GM12878 (cell line): ENCODE measurements at regions not wholly inside any gene's neighbourhood (a gene's known extent, or its start where the extent isn't known, plus 50 kb on each side); places are given as distances from the start of the nearest gene placed in this dataset.

Source experiments
- ATAC-seq: fragments of 200-7000 bp; cut with Tn5 transposase; 3 replicates; pipeline ENCODE4 v1.9.1; 2020; ENCODE audit warnings: mild to moderate bottlenecking, moderate library complexity
- BruUV-seq: library from RNA; stranded (reverse); fragments of 400-500 nt; replicated peaks from 2 replicates; lab custom pipeline; 2021; lab: Mats Ljungman, UMichigan
- CTCF ChIA-PET: fragments of 300-600 bp; sonication (Branson Sonifier 250); formaldehyde crosslinking; extraction: SDS; loops from one replicate; lab custom pipeline; 2021; ENCODE audit warnings: inconsistent platforms; lab: Yijun Ruan, JAX
- POLR2A ChIA-PET: fragments of 350-600 bp; formaldehyde crosslinking; extraction: SDS; loops from one replicate; lab custom pipeline; 2021; ENCODE audit warnings: inconsistent platforms; lab: Charles Lee
- RAD21 ChIA-PET: fragments of 300-600 bp; sonication (Branson Sonifier 250); formaldehyde crosslinking; loops from one replicate; lab custom pipeline; 2023; ENCODE audit warnings: antibody characterized with exemption; ENCODE audit not compliant: unreplicated experiment; lab: Charles Lee
- SMC1A ChIA-PET: fragments of 300-600 bp; sonication (Branson Sonifier 250); formaldehyde crosslinking; loops from one replicate; lab custom pipeline; 2023; ENCODE audit not compliant: unreplicated experiment, uncharacterized antibody; lab: Charles Lee
- DNase-seq: peaks from one replicate; pipeline ENCODE4 v3.0.0-alpha.2; 2011; ENCODE audit warnings: low read depth, low spot score
- FAIRE-seq: peaks from 3 replicates; lab custom pipeline; 2011; peaks lifted over from hg19 to GRCh38; lab: Jason Lieb, UNC
- H2AFZ ChIP-seq: 2 replicates; pipeline ENCODE4 v1.6.0; 2011; ENCODE audit warnings: low read depth, low read length, control low read depth; ENCODE audit not compliant: control insufficient read depth
- H3K27ac ChIP-seq: 2 replicates; pipeline ENCODE4 v1.5.1; 2011; ENCODE audit warnings: control low read depth; ENCODE audit not compliant: control insufficient read depth, insufficient read depth
- H3K27me3 ChIP-seq, 2 experiments: replicated peaks in 1 of 2; 2 replicates each; pipeline versions ENCODE4 v1.6.0 to v1.6.1; 2011; ENCODE audit warnings: low read length in 1 of 2; ENCODE audit not compliant: control insufficient read depth in 2 of 2, insufficient read depth in 2 of 2
- H3K36me3 ChIP-seq, 2 experiments: 2 replicates each; pipeline ENCODE4 v1.5.1; 2011; ENCODE audit warnings: low read length in 1 of 2; ENCODE audit not compliant: control insufficient read depth in 2 of 2, insufficient read depth in 2 of 2
- H3K4me1 ChIP-seq: 2 replicates; pipeline ENCODE4 v1.6.1; 2011; ENCODE audit warnings: mild to moderate bottlenecking, low read length, moderate library complexity, mixed read lengths; ENCODE audit not compliant: control insufficient read depth, insufficient read depth
- H3K4me2 ChIP-seq: 2 replicates; pipeline ENCODE4 v1.6.0; 2011; ENCODE audit warnings: control low read depth; ENCODE audit not compliant: control insufficient read depth, insufficient read depth
- H3K4me3 ChIP-seq: fragments of 200-600 bp; sonication (generic); 2 replicates; pipeline ENCODE4 v1.5.1; 2016
- H3K79me2 ChIP-seq: 2 replicates; pipeline ENCODE4 v1.6.0; 2011; ENCODE audit warnings: low read length; ENCODE audit not compliant: control insufficient read depth, insufficient read depth
- H3K9ac ChIP-seq: 2 replicates; pipeline ENCODE4 v1.8.0; 2011; ENCODE audit warnings: low read length, control low read depth, mixed read lengths; ENCODE audit not compliant: control insufficient read depth, insufficient read depth
- H3K9me3 ChIP-seq: replicated peaks from 3 replicates; pipeline ENCODE4 v1.5.1; 2011; ENCODE audit warnings: mild to moderate bottlenecking, low read length; ENCODE audit not compliant: control insufficient read depth, insufficient read depth
- H4K20me1 ChIP-seq: 2 replicates; pipeline ENCODE4 v1.6.0; 2011; ENCODE audit not compliant: control insufficient read depth, insufficient read depth
- BCL3 ChIP-seq: IDR thresholded peaks from 2 replicates; pipeline ENCODE4 v1.6.1; 2011; ENCODE audit warnings: borderline replicate concordance, low read depth, mild to moderate bottlenecking, moderate library complexity, low read length; ENCODE audit not compliant: insufficient read depth, poor library complexity, severe bottlenecking
- CEBPZ ChIP-seq: fragments of 150-350 bp; IDR thresholded peaks from 2 replicates; pipeline ENCODE4 v1.6.1; 2016; ENCODE audit warnings: low read depth, low read length
- CREB1 ChIP-seq: IDR thresholded peaks from 2 replicates; pipeline ENCODE4 v1.6.1; 2012; ENCODE audit warnings: low read depth, mild to moderate bottlenecking, inconsistent platforms
- FOS ChIP-seq: IDR thresholded peaks from 3 replicates; pipeline ENCODE4 v1.6.1; 2011; ENCODE audit warnings: borderline replicate concordance; ENCODE audit not compliant: insufficient read length; ENCODE audit errors: extremely low read depth
- JUND ChIP-seq: IDR thresholded peaks from 2 replicates; pipeline ENCODE4 v1.6.1; 2012; ENCODE audit warnings: low read depth, mild to moderate bottlenecking, low read length, improper control_type of control experiment, moderate library complexity
- RELA ChIP-seq: fragments of 450-650 bp; IDR thresholded peaks from 2 replicates; pipeline ENCODE4 v1.8.0; 2014; ENCODE audit warnings: borderline replicate concordance; ENCODE audit not compliant: partially characterized antibody
- SIN3A ChIP-seq: IDR thresholded peaks from 2 replicates; pipeline ENCODE4 v1.6.1; 2012; ENCODE audit warnings: low read depth, low read length, improper control_type of control experiment
- SMC3 ChIP-seq: IDR thresholded peaks from 2 replicates; pipeline ENCODE4 v1.6.1; 2011; ENCODE audit warnings: low read length, improper control_type of control experiment, borderline replicate concordance
- STAT1 ChIP-seq: fragments of 450-650 bp; conservative IDR thresholded peaks from 2 replicates; pipeline ENCODE4 v1.6.1; 2014; ENCODE audit warnings: antibody characterized with exemption, mild to moderate bottlenecking
- WGBS: methylation state at CpG from one replicate; pipeline ENCODE4 v1.1.6; 2016; ENCODE audit warnings: low lambda C conversion rate; ENCODE audit not compliant: insufficient replicate concordance, insufficient coverage; ENCODE audit errors: missing lambda C conversion rate; 5-methylcytosine and 5-hydroxymethylcytosine counted together
- in situ Hi-C: fragments of 300-500 bp; cut with MboI; formaldehyde crosslinking; loops from 9 replicates; pipeline ENCODE4 v1.14.3; 2018; ENCODE audit warnings: mixed read lengths
- intact Hi-C: fragments of 100-400 bp; cut with micrococcal nuclease; formaldehyde crosslinking; loops from one replicate; pipeline ENCODE4 v1.14.2; 2022; ENCODE audit not compliant: unreplicated experiment

DNA sequence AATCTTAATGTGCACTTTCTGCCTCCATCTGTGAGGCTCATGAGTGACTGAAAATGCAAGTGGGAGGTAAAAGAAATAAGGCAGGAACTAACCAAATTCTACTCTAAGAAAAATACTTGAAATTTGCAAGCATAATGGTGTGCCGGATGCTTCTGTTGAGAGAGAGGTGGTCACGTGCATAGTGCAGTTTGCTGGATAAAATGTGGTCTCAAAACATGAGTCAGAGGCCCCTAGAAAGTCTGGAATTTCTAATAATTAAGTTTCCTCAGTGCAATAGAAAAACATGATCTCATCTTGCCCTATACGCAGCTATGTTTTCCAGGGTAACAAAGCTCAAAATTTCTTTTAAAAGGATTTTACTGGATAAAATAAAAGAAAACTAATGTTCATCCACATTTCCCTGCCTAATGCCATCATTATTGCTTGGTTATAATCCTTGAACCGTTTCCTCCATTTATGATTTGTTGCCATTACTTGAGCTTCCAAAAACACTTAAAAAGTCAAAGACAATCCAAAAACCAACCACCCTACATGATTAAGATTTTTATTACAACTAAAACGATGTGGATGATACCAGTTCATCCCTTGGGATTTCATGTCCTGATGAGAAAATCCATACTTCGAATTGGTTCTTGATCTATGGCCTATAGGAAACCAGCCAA, 351.7 kb upstream of the ARID1B start:
- Histone ChIP-seq H3K4me1 (no peaks in the 10 kb centered on the region), H3K4me3 (no peak overlapping the region), H3K79me2 (no peaks in the 10 kb centered on the region), H3K9ac (no peak overlapping the region), H4K20me1 (no peaks in the 10 kb centered on the region), H3K27me3 (no peaks in the 10 kb centered on the region), H2AFZ (no peak overlapping the region), H3K4me2 (no peak overlapping the region)
- ChIA-PET CTCF (interaction anchor here (1.1 kb wide), 1 partner anchor 610 kb away, joined by 3 read pairs; no protein-coding TSS in a partner anchor), RAD21 (no interaction called here), POLR2A (no interaction called here)
- DNase-seq = no peak
- intact Hi-C loops = no loop called here
- in situ Hi-C loops = no loop called here
- 26% methylated on average over 6 of the region's 6 CpGs for WGBS
- no TSS peak for BruUV-seq
- no peak for FAIRE-seq
- TF ChIP-seq JUND (no peak), CREB1 (no peak), CEBPZ (no peak), RELA (no peak), STAT1 (no peak), SIN3A (no peak), BCL3 (no peak), FOS (no peak), SMC3 (no peak)
- TF ChIP-seq, all 136 proteins: peak for 0
- Histone ChIP-seq H3K27ac (no peak overlapping the region), H3K36me3 (no peaks in the 10 kb centered on the region), H3K9me3 (no peaks in the 10 kb centered on the region; the same call in 2 of the 3 replicates)
- SMC1A ChIA-PET = no interaction called here
- ATAC-seq = no peak
